ENCODE measurements at regions not wholly inside any gene's neighbourhood (a gene's known extent, or its start where the extent isn't known, plus 50 kb on each side); places are given as distances from the start of the nearest gene placed in this dataset.

DNA sequence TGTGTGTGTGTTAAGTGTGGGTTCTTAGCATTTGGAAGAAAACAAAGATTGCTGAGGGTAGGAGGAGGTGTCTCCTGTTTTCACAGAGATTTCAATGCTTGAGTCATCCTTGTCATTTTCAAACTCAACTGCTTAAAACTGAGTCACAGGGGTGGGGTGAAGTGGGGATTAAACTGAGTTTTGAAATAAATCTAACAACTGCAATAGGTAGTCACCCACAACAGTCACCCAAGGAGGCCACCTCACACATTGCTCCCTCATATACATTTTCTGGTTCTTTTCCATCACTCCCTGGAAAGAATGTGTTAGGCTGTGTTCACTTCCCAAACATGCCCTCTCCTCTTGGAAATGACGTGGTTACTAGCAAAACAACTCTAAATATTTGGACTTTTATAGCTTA, 187.7 kb upstream of the CMC1 start:
- TF ChIP-seq POLR2A (IDR thresholded peaks at IDR 0.05; ENCODE audit: low read length) (no peak), GATA1 (IDR thresholded peaks at IDR 0.05; ENCODE audit: low read depth, low read length) (no peak)
